ENCODE measurements at regions not wholly inside any gene's neighbourhood (a gene's known extent, or its start where the extent isn't known, plus 50 kb on each side); places are given as distances from the start of the nearest gene placed in this dataset.

DNA sequence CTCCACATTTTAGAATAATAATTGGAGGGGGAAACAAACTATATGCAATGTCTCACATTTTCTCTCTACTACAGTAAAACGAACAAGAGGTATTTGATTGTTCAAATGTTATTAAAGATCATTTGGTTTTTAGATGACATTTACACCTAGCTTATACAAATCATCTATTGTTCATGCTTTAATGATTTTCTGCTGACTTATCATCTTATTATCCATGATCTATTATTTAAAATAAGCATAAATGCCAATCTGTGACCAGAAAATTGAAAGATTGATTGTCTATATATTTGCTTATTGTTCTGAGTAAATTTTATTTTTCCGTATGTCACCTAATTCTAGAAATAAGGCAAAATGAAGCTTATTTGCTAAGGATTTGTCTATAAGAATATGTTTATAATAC is 537.2 kb downstream of the KCNJ3 start:
- TF ChIP-seq, protein P1, sequence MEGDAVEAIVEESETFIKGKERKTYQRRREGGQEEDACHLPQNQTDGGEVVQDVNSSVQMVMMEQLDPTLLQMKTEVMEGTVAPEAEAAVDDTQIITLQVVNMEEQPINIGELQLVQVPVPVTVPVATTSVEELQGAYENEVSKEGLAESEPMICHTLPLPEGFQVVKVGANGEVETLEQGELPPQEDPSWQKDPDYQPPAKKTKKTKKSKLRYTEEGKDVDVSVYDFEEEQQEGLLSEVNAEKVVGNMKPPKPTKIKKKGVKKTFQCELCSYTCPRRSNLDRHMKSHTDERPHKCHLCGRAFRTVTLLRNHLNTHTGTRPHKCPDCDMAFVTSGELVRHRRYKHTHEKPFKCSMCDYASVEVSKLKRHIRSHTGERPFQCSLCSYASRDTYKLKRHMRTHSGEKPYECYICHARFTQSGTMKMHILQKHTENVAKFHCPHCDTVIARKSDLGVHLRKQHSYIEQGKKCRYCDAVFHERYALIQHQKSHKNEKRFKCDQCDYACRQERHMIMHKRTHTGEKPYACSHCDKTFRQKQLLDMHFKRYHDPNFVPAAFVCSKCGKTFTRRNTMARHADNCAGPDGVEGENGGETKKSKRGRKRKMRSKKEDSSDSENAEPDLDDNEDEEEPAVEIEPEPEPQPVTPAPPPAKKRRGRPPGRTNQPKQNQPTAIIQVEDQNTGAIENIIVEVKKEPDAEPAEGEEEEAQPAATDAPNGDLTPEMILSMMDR (conservative IDR thresholded peaks at IDR 0.05): no peak
- Histone ChIP-seq H4K5ac (ENCODE audit: insufficient read length, low read depth, low read length) (no peak overlapping the region), H3K23me2 (ENCODE audit: insufficient read length, low read depth, low read length, poor library complexity, severe bottlenecking) (no peaks in the 10 kb centered on the region), H2BK120ac (ENCODE audit: low read depth, low read length, poor library complexity, severe bottlenecking) (no peak overlapping the region), H4K20me1 (ENCODE audit: control insufficient read depth, insufficient read depth, insufficient read length) (no peaks in the 10 kb centered on the region), H3K4ac (ENCODE audit: low read depth, low read length) (no peak overlapping the region), H3K27ac (ENCODE audit: insufficient read length, low read depth, low read length) (no peak overlapping the region), H3K9ac (ENCODE audit: extremely low read depth, insufficient read length, low read length) (no peak overlapping the region), H3K23ac (ENCODE audit: insufficient read length, low read depth, low read length) (no peak overlapping the region), H4K91ac (ENCODE audit: insufficient read length, low read depth, low read length) (no peak overlapping the region), H3K4me1 (ENCODE audit: insufficient read depth, low read length) (no peaks in the 10 kb centered on the region), H3K9me3 (ENCODE audit: control insufficient read depth, low read depth, low read length) (no peaks in the 10 kb centered on the region), H3K14ac (ENCODE audit: insufficient read depth, low read length) (no peak overlapping the region), H2AK5ac (ENCODE audit: insufficient read length, low read length) (no peak overlapping the region), H3K27me3 (ENCODE audit: insufficient read depth, low read length) (no peaks in the 10 kb centered on the region), H2AFZ (ENCODE audit: low read length) (no peak overlapping the region), H2BK20ac (ENCODE audit: low read depth, low read length, poor library complexity, severe bottlenecking) (no peak overlapping the region), H3K56ac (ENCODE audit: insufficient read length, low read depth, low read length) (no peak overlapping the region), H3K4me2 (ENCODE audit: insufficient read depth, insufficient read length, low read length) (no peak overlapping the region), H2BK15ac (ENCODE audit: low read depth, low read length) (no peak overlapping the region), H3K79me1 (ENCODE audit: insufficient read depth, low read depth, low read length, poor library complexity, severe bottlenecking) (no peaks in the 10 kb centered on the region), H3T11ph (ENCODE audit: low read length) (no peak overlapping the region), H3K79me2 (ENCODE audit: insufficient read depth, low read length) (no peaks in the 10 kb centered on the region), H3K18ac (ENCODE audit: insufficient read length, low read depth, low read length) (no peak overlapping the region), H2BK5ac (ENCODE audit: insufficient read length, low read length) (no peak overlapping the region), H4K8ac (replicated peaks; ENCODE audit: insufficient read length, low read depth, low read length) (no peak overlapping the region), H2BK12ac (ENCODE audit: insufficient read length, low read depth, low read length) (no peak overlapping the region)
- Mint-ChIP-seq H3K4me3 (no peak overlapping the region), H3K27ac (no peak overlapping the region), H3K4me1 (no peaks in the 10 kb centered on the region), H3K9me3 (no peaks in the 10 kb centered on the region), H3K27me3 (ENCODE audit: low read depth) (no peaks in the 10 kb centered on the region), H3K36me3 (ENCODE audit: insufficient read depth in 1 of 3, low read depth in 3 of 3) (no peaks in the 10 kb centered on the region)
- no peak for DNase-seq
- WGBS (ENCODE audit: extremely low coverage, insufficient read length, low lambda C conversion rate): no CpG with 5 or more reads among the region's 2 CpGs

Data from H9 (cell line).